CD4-positive, alpha-beta memory T cell (primary cell): ENCODE measurements at regions not wholly inside any gene's neighbourhood (a gene's known extent, or its start where the extent isn't known, plus 50 kb on each side); places are given as distances from the start of the nearest gene placed in this dataset.
"Not testable (repeated sequence)": the region's sequence is repeated elsewhere in the genome, so short reads cannot be mapped to it uniquely, and the experiment has no call there.

ENCODE experiments used
- CTCF ChIA-PET: fragments of 350-600 bp; sonication (Branson Sonifier 250); formaldehyde crosslinking; loops from one replicate; lab custom pipeline; 2021; ENCODE audit warnings: inconsistent platforms; ENCODE audit not compliant: partially characterized antibody; lab: Charles Lee
- POLR2A ChIA-PET: fragments of 350-600 bp; sonication (Branson Sonifier 250); formaldehyde crosslinking; loops from one replicate; lab custom pipeline; 2021; ENCODE audit not compliant: partially characterized antibody; lab: Charles Lee
- DNase-seq, 5 donors: peaks; one replicate each; pipeline versions ENCODE4 v3.0.0 to v3.0.0-alpha.2; 2020 to 2022; ENCODE audit warnings: mixed read lengths in 1 of 5
- H3K27ac ChIP-seq: one replicate; pipeline ENCODE4 v1.7.0; 2013; ENCODE audit warnings: low read depth, low read length
- H3K27me3 ChIP-seq: 2 replicates; pipeline ENCODE4 v1.7.0; 2013; ENCODE audit warnings: mild to moderate bottlenecking, low read length, moderate library complexity; ENCODE audit not compliant: insufficient read depth
- H3K36me3 ChIP-seq: 2 replicates; pipeline ENCODE4 v1.7.0; 2013; ENCODE audit warnings: mild to moderate bottlenecking, low read length, moderate library complexity; ENCODE audit not compliant: insufficient read depth
- H3K4me1 ChIP-seq: 2 replicates; pipeline ENCODE4 v1.7.0; 2013; ENCODE audit warnings: mild to moderate bottlenecking, low read length, moderate library complexity; ENCODE audit not compliant: insufficient read depth
- H3K4me3 ChIP-seq, 2 donors: one replicate each; pipeline ENCODE4 v1.7.0; 2013; ENCODE audit warnings: low read length in 2 of 2, mild to moderate bottlenecking in 1 of 2
- H3K9me3 ChIP-seq, 2 donors: one replicate each; pipeline ENCODE4 v1.7.0; 2013; ENCODE audit warnings: low read length in 2 of 2, control low read depth in 1 of 2; ENCODE audit not compliant: control insufficient read depth in 1 of 2
- H3K27ac Mint-ChIP-seq, 7 donors: one replicate each; pipeline ENCODE4 v1.8.0; 2020 to 2021; ENCODE audit warnings: mixed read lengths in 7 of 7, mild to moderate bottlenecking in 6 of 7, inconsistent platforms in 3 of 7, moderate library complexity in 3 of 7
- H3K27me3 Mint-ChIP-seq, 2 donors: one replicate each; pipeline ENCODE4 v1.8.0; 2020 to 2021; ENCODE audit warnings: mixed read lengths in 2 of 2
- H3K36me3 Mint-ChIP-seq, 2 donors: one replicate each; pipeline ENCODE4 v1.8.0; 2020 to 2021; ENCODE audit warnings: mixed read lengths in 2 of 2, inconsistent platforms in 1 of 2, mild to moderate bottlenecking in 1 of 2
- H3K4me1 Mint-ChIP-seq, 4 donors: one replicate each; pipeline ENCODE4 v1.8.0; 2020 to 2021; ENCODE audit warnings: mixed read lengths in 4 of 4, mild to moderate bottlenecking in 1 of 4
- H3K4me3 Mint-ChIP-seq, 8 donors: one replicate each; pipeline ENCODE4 v1.8.0; 2020 to 2021; ENCODE audit warnings: mixed read lengths in 8 of 8, mild to moderate bottlenecking in 7 of 8, moderate library complexity in 6 of 8, inconsistent platforms in 3 of 8
- H3K9me3 Mint-ChIP-seq, 8 donors: one replicate each; pipeline ENCODE4 v1.8.0; 2020 to 2021; ENCODE audit warnings: mixed read lengths in 8 of 8, mild to moderate bottlenecking in 5 of 8, inconsistent platforms in 3 of 8, moderate library complexity in 1 of 8
- intact Hi-C: fragments of 100-400 bp; cut with micrococcal nuclease; formaldehyde crosslinking; loops from one replicate; pipeline ENCODE4 v1.15.1; 2023

- no peaks in the 10 kb centered on the region for H3K36me3 ChIP-seq
- Mint-ChIP-seq H3K36me3 (no peaks in the 10 kb centered on the region), H3K4me3 (no peak overlapping the region), H3K9me3 (peaks cover 0 to 4% (median 0%) of the 10 kb centered on the region in 8 donors), H3K4me1 (peaks cover 5 to 24% (median 13%) of the 10 kb centered on the region in 4 donors), H3K27ac (no peak overlapping the region), H3K27me3 (peaks cover 0 to 1% of the 10 kb centered on the region in 2 donors)
- DNase-seq = no peak
- CTCF ChIA-PET = no interaction called here
- intact Hi-C loops = no loop called here
- H3K4me1 ChIP-seq = no peaks in the 10 kb centered on the region
- H3K9me3 ChIP-seq = no peaks in the 10 kb centered on the region
- POLR2A ChIA-PET = no interaction called here
- H3K4me3 ChIP-seq = no peak overlapping the region
- no peak overlapping the region for H3K27ac ChIP-seq
- H3K27me3 ChIP-seq = no peaks in the 10 kb centered on the region
Observed at GRCh38 chr15:87645723-87646122, 610.8 kb downstream of the NTRK3 start.

- H3K27ac Mint-ChIP-seq, H3K27ac ChIP-seq, H3K9me3 Mint-ChIP-seq, DNase-seq, H3K27me3 Mint-ChIP-seq, H3K4me3 Mint-ChIP-seq, H3K9me3 ChIP-seq, POLR2A ChIA-PET, H3K4me3 ChIP-seq, H3K36me3 Mint-ChIP-seq, CTCF ChIA-PET, H3K27me3 ChIP-seq, intact Hi-C loops, H3K4me1 ChIP-seq, H3K36me3 ChIP-seq: not testable (repeated sequence)
- peaks cover 5 to 24% (median 13%) of the 10 kb centered on the region in 4 donors for H3K4me1 Mint-ChIP-seq
Observed at GRCh38 chr15:87642997-87643396, 613.5 kb downstream of the NTRK3 start.

GRCh38 chr15:87639305-87640011 is 617.1 kb downstream of the NTRK3 start:
- ChIA-PET CTCF (no interaction called here), POLR2A (no interaction called here)
- no peak for DNase-seq
- H3K27ac Mint-ChIP-seq = no peak overlapping the region
- no peaks in the 10 kb centered on the region for H3K36me3 ChIP-seq
- intact Hi-C loops = no loop called here
- no peaks in the 10 kb centered on the region for H3K4me1 ChIP-seq
- H3K27me3 Mint-ChIP-seq = no peaks in the 10 kb centered on the region
- H3K9me3 ChIP-seq = no peaks in the 10 kb centered on the region
- peaks cover 2 to 16% (median 11%) of the 10 kb centered on the region in 4 donors for H3K4me1 Mint-ChIP-seq
- H3K4me3 ChIP-seq = no peak overlapping the region
- H3K27me3 ChIP-seq = no peaks in the 10 kb centered on the region
- no peak overlapping the region for H3K27ac ChIP-seq
- no peaks in the 10 kb centered on the region for H3K36me3 Mint-ChIP-seq
- no peaks in the 10 kb centered on the region for H3K9me3 Mint-ChIP-seq
- H3K4me3 Mint-ChIP-seq = no peak overlapping the region

- ChIA-PET POLR2A (no interaction called here), CTCF (no interaction called here)
- DNase-seq = no peak
- Mint-ChIP-seq H3K27me3 (peaks cover 0 to 2% of the 10 kb centered on the region in 2 donors), H3K9me3 (no peaks in the 10 kb centered on the region), H3K4me1 (peaks cover 2 to 9% (median 7%) of the 10 kb centered on the region in 4 donors), H3K4me3 (no peak overlapping the region), H3K36me3 (no peaks in the 10 kb centered on the region), H3K27ac (no peak overlapping the region)
- intact Hi-C loops = no loop called here
- H3K4me1 ChIP-seq = no peaks in the 10 kb centered on the region
- no peaks in the 10 kb centered on the region for H3K9me3 ChIP-seq
- no peak overlapping the region for H3K4me3 ChIP-seq
- no peak overlapping the region for H3K27ac ChIP-seq
- no peaks in the 10 kb centered on the region for H3K36me3 ChIP-seq
- H3K27me3 ChIP-seq = no peaks in the 10 kb centered on the region
Observed at GRCh38 chr15:87638554-87639083, 617.9 kb downstream of the NTRK3 start.

GRCh38 chr15:87634361-87634760 is 622.2 kb downstream of the NTRK3 start:
- Mint-ChIP-seq H3K4me1 (no peaks in the 10 kb centered on the region), H3K9me3 (no peaks in the 10 kb centered on the region), H3K27me3 (peaks cover 0 to 4% of the 10 kb centered on the region in 2 donors), H3K36me3 (no peaks in the 10 kb centered on the region), H3K4me3 (no peak overlapping the region), H3K27ac (no peak overlapping the region)
- no peaks in the 10 kb centered on the region for H3K4me1 ChIP-seq
- H3K27ac ChIP-seq = no peak overlapping the region
- no peaks in the 10 kb centered on the region for H3K27me3 ChIP-seq
- ChIA-PET POLR2A (no interaction called here), CTCF (no interaction called here)
- no peak for DNase-seq
- no peaks in the 10 kb centered on the region for H3K9me3 ChIP-seq
- no peak overlapping the region for H3K4me3 ChIP-seq
- H3K36me3 ChIP-seq = no peaks in the 10 kb centered on the region
- intact Hi-C loops = no loop called here

- no peak for DNase-seq
- Mint-ChIP-seq H3K27me3 (peaks cover 0 to 4% of the 10 kb centered on the region in 2 donors), H3K9me3 (no peaks in the 10 kb centered on the region), H3K27ac (no peak overlapping the region), H3K4me1 (no peaks in the 10 kb centered on the region), H3K4me3 (no peak overlapping the region), H3K36me3 (no peaks in the 10 kb centered on the region)
- H3K27ac ChIP-seq = no peak overlapping the region
- H3K9me3 ChIP-seq = no peaks in the 10 kb centered on the region
- intact Hi-C loops = no loop called here
- H3K27me3 ChIP-seq = no peaks in the 10 kb centered on the region
- ChIA-PET POLR2A (no interaction called here), CTCF (no interaction called here)
- no peaks in the 10 kb centered on the region for H3K4me1 ChIP-seq
- H3K4me3 ChIP-seq = no peak overlapping the region
- no peaks in the 10 kb centered on the region for H3K36me3 ChIP-seq
Observed at GRCh38 chr15:87633525-87633924, 623.0 kb downstream of the NTRK3 start.

GRCh38 chr15:87632364-87632763 is 624.2 kb downstream of the NTRK3 start:
- H3K4me3 Mint-ChIP-seq = no peak overlapping the region
- intact Hi-C loops = no loop called here
- H3K27me3 Mint-ChIP-seq = peaks cover 0 to 4% of the 10 kb centered on the region in 2 donors
- no peaks in the 10 kb centered on the region for H3K9me3 ChIP-seq
- no peaks in the 10 kb centered on the region for H3K36me3 Mint-ChIP-seq
- H3K9me3 Mint-ChIP-seq = no peaks in the 10 kb centered on the region
- H3K27ac ChIP-seq = no peak overlapping the region
- H3K4me3 ChIP-seq = no peak overlapping the region
- POLR2A ChIA-PET = no interaction called here
- no peak for DNase-seq
- CTCF ChIA-PET = no interaction called here
- H3K4me1 ChIP-seq = no peaks in the 10 kb centered on the region
- H3K36me3 ChIP-seq = no peaks in the 10 kb centered on the region
- H3K27ac Mint-ChIP-seq = no peak overlapping the region
- no peaks in the 10 kb centered on the region for H3K27me3 ChIP-seq
- no peaks in the 10 kb centered on the region for H3K4me1 Mint-ChIP-seq
